ENCODE measurements at regions not wholly inside any gene's neighbourhood (a gene's known extent, or its start where the extent isn't known, plus 50 kb on each side); places are given as distances from the start of the nearest gene placed in this dataset.

- no peak for TF ChIP-seq CTCF (conservative IDR thresholded peaks at IDR 0.05 in 1 of 2, IDR thresholded peaks at IDR 0.05 in 1 of 2; ENCODE audit: extremely low read depth in 1 of 2, insufficient read depth in 1 of 2, low read depth in 1 of 2, low read length in 2 of 2)
- no peak for TF ChIP-seq EZH2 (IDR thresholded peaks at IDR 0.05; ENCODE audit: borderline replicate concordance, low read length)
These were observed 1108.7 kb downstream of the NCAM2 start for GRCh38 chr21:22106720-22107410.

Measured in mammary epithelial cell (primary cell).